Activated gamma-delta T cell treated with anti-CD3 and anti-CD28 coated beads, Interleukin-2, amount 50 U/mL, for 16 hours (primary cell): ENCODE measurements at regions not wholly inside any gene's neighbourhood (a gene's known extent, or its start where the extent isn't known, plus 50 kb on each side); places are given as distances from the start of the nearest gene placed in this dataset.
"Not testable (repeated sequence)": the region's sequence is repeated elsewhere in the genome, so short reads cannot be mapped to it uniquely, and the experiment has no call there.

ENCODE experiments used
- DNase-seq: peaks from one replicate; pipeline ENCODE4 v3.0.0-alpha.2; 2020; ENCODE audit warnings: low read depth

GRCh38 chr2:239601201-239601851, 200.5 kb upstream of the HDAC4 start:
- no peak for DNase-seq

GRCh38 chr2:239600650-239601049, 199.8 kb upstream of the HDAC4 start:
- DNase-seq = no peak

GRCh38 chr2:239600001-239600593, 199.3 kb upstream of the HDAC4 start:
- no peak for DNase-seq

DNA sequence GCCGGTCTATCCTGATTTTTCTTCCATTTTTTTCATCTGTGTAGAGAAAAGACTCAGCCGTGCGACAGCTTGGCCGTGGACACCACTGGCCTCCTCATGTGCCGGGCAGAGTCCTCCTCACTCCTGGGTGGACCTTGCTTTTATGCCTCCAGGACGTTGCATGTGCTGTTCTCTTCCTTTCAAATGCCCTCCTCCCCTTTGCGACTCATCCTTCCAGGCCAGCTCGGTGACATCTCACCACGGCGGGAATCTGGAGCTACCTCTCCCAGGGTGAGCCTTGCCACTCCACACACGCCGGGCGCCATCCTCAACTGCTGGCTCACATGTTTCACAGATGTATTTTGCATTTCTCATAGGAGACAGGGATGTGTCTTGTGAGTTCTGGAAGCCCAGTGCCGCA, 198.5 kb upstream of the HDAC4 start:
- DNase-seq = no peak

- DNase-seq = no peak
Measured at GRCh38 chr2:239598732-239599090, 197.9 kb upstream of the HDAC4 start.

DNA sequence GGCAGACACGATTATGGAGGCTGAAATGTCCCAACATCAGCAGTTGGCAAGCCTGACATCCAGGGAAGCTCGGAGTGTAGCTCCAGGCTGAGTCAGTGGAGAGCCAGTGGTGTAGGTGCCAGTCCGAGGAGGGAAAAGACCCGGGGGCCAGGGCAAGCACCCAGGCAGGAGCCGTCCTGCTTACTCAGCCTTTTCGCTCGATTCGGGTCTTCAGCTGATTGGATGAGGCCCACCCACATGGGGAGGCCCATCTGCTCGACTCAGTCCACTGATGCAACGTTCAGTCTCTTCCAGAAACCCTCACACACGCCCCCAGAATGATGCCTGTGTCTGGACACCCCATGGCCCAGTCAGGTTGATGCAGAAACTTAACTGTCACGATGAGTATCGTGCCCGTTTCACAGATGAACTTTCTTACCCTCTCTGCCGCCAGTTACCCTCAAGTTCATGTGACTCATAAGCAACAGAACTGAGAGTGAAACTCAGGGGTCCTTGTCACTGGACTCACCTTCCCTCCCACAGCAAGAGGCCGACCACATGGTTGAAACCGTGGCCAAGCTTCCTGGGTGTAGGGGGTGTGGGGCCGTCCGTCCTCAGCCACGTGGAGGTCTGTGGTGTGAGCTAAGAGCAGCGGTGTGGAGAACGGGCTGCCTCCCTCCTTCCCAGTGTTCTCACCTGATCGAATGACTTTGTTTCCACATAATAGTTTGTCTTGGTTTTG, 197.4 kb upstream of the HDAC4 start:
- DNase-seq = no peak

DNA sequence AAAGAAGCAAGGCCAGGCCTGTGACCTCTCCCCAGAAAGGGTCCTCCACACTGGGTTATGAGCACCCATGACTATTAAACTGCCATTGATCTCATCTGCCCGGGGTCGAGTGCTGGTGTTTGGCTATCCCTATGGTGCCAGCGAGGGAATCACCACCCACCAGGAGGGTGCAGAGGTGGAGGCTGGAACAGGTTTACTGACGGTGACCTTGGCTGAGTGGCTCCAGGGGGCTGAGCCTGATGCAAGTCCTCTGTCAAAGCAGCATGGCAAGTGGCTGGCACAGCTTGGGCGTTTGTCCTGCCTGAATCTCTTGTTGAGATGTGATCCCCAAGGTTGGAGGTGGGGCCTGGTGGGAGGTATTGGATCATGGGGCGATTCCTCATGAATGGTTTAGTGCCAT, 196.4 kb upstream of the HDAC4 start:
- no peak for DNase-seq

GRCh38 chr2:239596792-239597191, 196.0 kb upstream of the HDAC4 start:
- DNase-seq = no peak

GRCh38 chr2:239596253-239596652, 195.4 kb upstream of the HDAC4 start:
- no peak for DNase-seq

DNA sequence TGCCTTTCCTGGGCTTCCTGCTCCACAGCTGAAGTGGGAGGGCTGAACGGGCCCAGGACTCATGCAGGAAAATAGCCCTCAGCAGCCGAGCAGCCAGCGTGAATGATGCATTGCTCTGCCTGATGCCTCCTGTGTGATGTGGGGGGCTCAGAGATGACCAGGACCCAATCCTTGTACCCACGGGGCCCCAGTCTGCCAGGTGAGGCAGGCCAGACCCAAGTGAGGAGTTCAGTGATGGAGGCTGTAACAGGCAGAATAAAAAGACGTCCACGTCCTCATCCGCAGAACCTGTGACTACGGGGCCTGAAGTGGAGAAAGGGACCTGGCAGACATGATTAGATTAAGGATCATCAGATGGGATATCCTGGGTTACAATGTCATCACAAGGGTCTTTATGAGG, 194.9 kb upstream of the HDAC4 start:
- DNase-seq = no peak

DNA sequence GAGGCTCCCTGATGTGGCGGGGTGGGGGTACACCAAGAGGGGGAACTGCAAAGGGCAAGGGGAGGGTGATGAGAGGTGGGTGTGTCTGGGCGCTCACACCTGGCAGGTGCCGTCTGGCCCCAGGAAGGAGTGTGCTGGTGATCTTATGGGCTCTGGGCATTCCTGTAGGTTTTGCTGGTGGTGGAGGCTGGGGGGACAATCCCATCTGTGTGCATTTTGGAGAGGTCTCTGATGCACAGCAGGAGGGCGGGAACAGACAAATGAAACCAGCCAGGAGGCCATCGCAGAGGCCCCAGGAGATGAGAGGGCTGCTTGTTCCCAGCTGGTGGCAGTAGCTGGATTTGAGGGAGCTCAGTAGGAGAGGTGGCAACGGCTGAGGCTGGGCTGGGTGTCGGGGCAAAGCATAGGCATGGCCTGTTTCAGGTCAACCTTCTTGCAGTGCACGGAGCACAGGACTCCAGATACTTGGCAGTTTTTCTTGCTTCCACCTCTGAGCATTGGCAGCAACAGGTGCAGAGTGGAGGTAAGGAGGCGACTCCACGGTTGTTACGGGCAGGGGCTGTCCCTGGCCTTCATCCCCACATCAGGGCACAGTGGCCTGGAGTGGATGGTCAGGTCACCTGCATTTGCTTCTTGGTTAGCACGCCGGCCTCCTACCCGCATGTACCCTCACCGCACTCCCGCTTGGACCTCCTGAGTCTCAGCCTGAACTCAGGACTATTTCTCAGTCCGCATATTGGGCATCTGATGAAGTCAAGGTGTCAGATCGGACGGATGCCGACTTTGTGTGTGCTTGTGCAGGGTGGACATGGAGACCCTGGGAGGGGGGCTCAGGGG, 194.2 kb upstream of the HDAC4 start:
- no peak for DNase-seq

- no peak for DNase-seq
Measured at GRCh38 chr2:239594019-239594771, 193.4 kb upstream of the HDAC4 start.

- no peak for DNase-seq
Measured at GRCh38 chr2:239593455-239593854, 192.6 kb upstream of the HDAC4 start.

- not testable (repeated sequence) for DNase-seq
Measured at GRCh38 chr2:239592629-239593290, 191.9 kb upstream of the HDAC4 start.

DNA sequence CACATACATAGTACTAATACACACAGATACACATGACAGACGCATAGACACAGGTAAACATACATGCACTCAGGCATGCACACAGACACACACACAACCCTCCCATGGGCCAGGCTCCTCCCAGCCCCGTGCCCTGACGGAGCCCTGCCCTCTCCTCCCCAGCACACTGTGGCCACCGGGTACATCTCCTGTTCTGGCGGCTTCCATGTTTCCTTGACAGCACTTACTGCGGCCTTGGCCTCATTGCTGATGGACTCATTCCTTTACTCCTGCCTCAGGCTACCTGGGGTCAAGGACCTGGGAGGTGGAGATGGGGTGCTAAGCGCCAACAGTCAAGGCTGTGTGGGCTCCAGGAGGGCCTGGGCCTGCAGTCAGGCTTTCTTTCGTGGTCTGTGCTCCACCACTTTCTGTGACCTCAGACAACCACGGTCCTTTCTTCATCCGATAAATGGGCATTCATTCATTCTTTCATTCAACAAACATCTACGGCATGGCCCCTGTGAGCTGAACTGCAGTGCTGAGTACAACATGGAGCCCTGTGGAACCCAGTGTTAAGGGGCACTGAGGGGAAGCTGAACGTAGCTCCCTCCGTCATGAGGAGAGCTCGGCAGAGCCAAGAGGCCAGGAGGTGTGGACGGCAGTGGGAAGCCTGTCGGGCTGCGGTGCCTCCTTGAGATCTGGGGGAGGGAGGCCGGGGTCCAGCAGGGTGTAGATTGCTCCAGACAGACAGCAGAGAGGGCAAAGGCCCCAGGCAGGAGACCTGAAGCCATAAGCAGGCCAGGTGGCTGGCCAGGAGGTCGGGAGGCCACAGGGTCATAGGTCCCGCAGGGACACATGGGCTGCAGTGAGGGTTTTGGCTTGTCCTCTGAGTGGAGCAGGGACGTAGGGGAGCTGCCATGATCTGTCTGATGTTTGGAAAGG, 190.4 kb upstream of the HDAC4 start:
- no peak for DNase-seq

DNA sequence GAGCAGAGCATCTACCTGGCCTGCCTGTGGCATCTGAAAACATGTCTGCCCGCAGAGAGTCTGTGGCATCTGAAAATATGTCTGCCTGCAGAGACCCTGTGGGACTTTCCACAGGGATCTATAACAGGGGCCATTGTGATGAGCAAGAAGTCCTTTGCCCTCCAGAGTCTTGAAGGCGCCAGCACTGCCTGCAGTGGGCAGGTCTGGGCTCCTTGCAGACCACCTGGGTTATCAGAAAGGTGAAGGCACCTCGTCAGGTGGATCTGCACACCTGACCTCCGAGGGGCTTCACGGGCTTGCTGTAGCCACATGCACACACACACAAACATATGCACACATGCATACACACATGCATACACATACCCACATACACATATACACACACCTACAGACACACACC, 189.5 kb upstream of the HDAC4 start:
- no peak for DNase-seq

GRCh38 chr2:239589833-239590232, 189.0 kb upstream of the HDAC4 start:
- no peak for DNase-seq

GRCh38 chr2:239589270-239589825, 188.5 kb upstream of the HDAC4 start:
- DNase-seq = no peak

DNA sequence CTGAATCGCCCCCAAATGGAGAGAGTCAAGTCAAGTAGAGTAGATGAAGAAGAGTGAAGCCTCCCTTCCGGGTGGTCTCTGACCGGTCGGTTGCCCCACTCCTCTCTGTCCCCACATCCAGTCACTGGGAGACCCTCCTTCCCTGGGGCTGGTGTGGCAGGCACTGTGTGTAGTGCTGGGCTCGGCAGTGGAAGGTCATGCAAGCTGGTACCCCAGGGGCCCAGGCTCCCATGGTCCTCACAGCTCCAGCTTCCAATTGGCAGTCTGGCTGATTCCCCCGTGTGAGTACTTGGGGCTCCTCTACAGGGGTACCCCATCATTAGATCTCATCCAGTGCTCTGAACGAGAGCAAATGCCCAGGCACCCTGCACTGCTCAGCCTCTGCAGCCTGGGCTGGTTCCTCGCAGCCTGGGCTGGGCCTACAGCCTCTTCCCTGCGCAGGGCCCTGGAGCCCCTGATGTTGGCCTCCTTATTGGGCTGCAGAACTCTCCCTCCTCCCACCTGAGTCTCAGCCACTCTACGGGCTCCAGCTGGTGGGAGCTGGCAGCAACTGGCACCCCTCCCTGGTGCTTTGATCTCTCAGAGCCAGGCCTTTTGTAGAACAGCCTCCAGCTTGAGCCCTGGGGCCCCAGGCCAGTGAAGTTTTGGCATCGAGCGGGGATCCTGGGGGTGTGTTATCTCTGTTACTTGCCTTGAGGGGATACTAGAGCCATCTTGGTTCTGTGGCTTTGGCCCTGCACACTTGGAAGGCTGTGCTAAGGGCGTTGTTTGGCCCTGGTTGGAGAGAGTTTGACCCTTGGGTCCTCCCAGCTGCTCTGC, 187.8 kb upstream of the HDAC4 start:
- no peak for DNase-seq
